ENCODE measurements at regions not wholly inside any gene's neighbourhood (a gene's known extent, or its start where the extent isn't known, plus 50 kb on each side); places are given as distances from the start of the nearest gene placed in this dataset.

- ATAC-seq (ENCODE audit: low read depth) (no peak), DNase-seq (no peak)
- Histone ChIP-seq H2BK15ac (ENCODE audit: low read depth, low read length) (no peak overlapping the region), H4K8ac (ENCODE audit: low read depth in 2 of 2, low read length in 2 of 2) (no peak overlapping the region), H2AFZ (replicated peaks; ENCODE audit: low read length, poor library complexity) (no peak overlapping the region), H2BK20ac (ENCODE audit: low read depth, low read length) (no peak overlapping the region), H3K23ac (ENCODE audit: low read depth, low read length) (no peak overlapping the region), H4K5ac (ENCODE audit: low read depth, low read length) (no peak overlapping the region), H3K79me1 (ENCODE audit: low read depth in 1 of 2, low read length in 2 of 2) (no peaks in the 10 kb centered on the region), H3K4me1 (ENCODE audit: control insufficient read depth, insufficient read depth, low read length) (peaks cover 4% of the 10 kb centered on the region; the same call in 1 of the 2 replicates), H3K27ac (ENCODE audit: insufficient read depth, low read length) (no peak overlapping the region), H4K91ac (ENCODE audit: insufficient read depth, low read depth, low read length) (no peak overlapping the region), H2BK5ac (ENCODE audit: low read depth, low read length, poor library complexity, severe bottlenecking) (no peak overlapping the region), H3K27me3 (ENCODE audit: control insufficient read depth, insufficient read depth, low read length) (no peaks in the 10 kb centered on the region), H3K9ac (ENCODE audit: low read depth, low read length) (no peak overlapping the region), H3K36me3 (ENCODE audit: control insufficient read depth, insufficient read depth, low read length) (no peaks in the 10 kb centered on the region), H2BK120ac (ENCODE audit: low read depth, low read length) (no peak overlapping the region), H4K20me1 (ENCODE audit: insufficient read depth, low read length) (no peaks in the 10 kb centered on the region), H2AK5ac (ENCODE audit: low read depth, low read length) (no peak overlapping the region), H3K4ac (ENCODE audit: low read depth, low read length) (no peak overlapping the region), H3K4me2 (ENCODE audit: low read depth, low read length) (no peak overlapping the region), H2AK9ac (replicated peaks; ENCODE audit: low read depth, low read length, poor library complexity) (no peak overlapping the region), H3K4me3 (ENCODE audit: insufficient read depth, low read depth, low read length) (no peak overlapping the region), H3K14ac (replicated peaks; ENCODE audit: low read depth, low read length) (no peak overlapping the region), H3K9me1 (ENCODE audit: insufficient read depth, low read length) (no peaks in the 10 kb centered on the region), H3K9me3 (ENCODE audit: control insufficient read depth, insufficient read depth, low read length) (no peaks in the 10 kb centered on the region), H3K56ac (ENCODE audit: extremely low read depth, insufficient read depth, low read length) (no peak overlapping the region), H3K18ac (ENCODE audit: low read depth, low read length) (peak overlapping the region; percentile 59; the same call in 1 of the 2 replicates)
- POLR2A ChIA-PET (ENCODE audit: unreplicated experiment), result no interaction called here
- no TSS peak for BruUV-seq (replicated peaks)
- in situ Hi-C loops (cut with MboI; ENCODE audit: low sequenced_read_pairs) (no loop called here), dilution Hi-C loops (cut with HindIII; ENCODE audit: low sequenced_read_pairs, unreplicated experiment) (no loop called here), intact Hi-C loops (cut with micrococcal nuclease) (loop anchor here (10.0 kb wide), 1 partner anchor 134 kb away; no protein-coding TSS in a partner anchor)
- no CpG with 5 or more reads among the region's 1 CpG for WGBS, 2 experiments (ENCODE audit: extremely low coverage in 2 of 2, insufficient read length in 1 of 2)
- CTCF ChIA-PET, result no interaction called here
- TF ChIP-seq CTCF (conservative IDR thresholded peaks at IDR 0.05; ENCODE audit: low read depth, low read length) (no peak), SMC3 (IDR thresholded peaks at IDR 0.05; ENCODE audit: low read depth, low read length) (no peak), CHD1 (IDR thresholded peaks at IDR 0.05; ENCODE audit: low read depth, low read length) (no peak), CEBPB (IDR thresholded peaks at IDR 0.05; ENCODE audit: low read depth, low read length) (no peak), MAZ (IDR thresholded peaks at IDR 0.05; ENCODE audit: borderline replicate concordance, low read depth, low read length) (no peak), NFE2L2 (IDR thresholded peaks at IDR 0.05; ENCODE audit: low read depth, low read length) (no peak), RFX5 (IDR thresholded peaks at IDR 0.05; ENCODE audit: low read depth, low read length) (no peak), RAD21 (IDR thresholded peaks at IDR 0.05; ENCODE audit: low read length) (no peak), ELK1 (IDR thresholded peaks at IDR 0.05; ENCODE audit: borderline replicate concordance, low read depth, low read length) (no peak), RCOR1 (IDR thresholded peaks at IDR 0.05; ENCODE audit: insufficient replicate concordance, low read length) (no peak)
These were observed 142.8 kb upstream of the RGMB start for GRCh38 chr5:98630621-98631020.
